ENCODE measurements at regions not wholly inside any gene's neighbourhood (a gene's known extent, or its start where the extent isn't known, plus 50 kb on each side); places are given as distances from the start of the nearest gene placed in this dataset.

GRCh38 chr16:61362585-61362984 lies 673.7 kb downstream of the CDH8 start (continued):
- TF ChIP-seq ZNF462 (CRISPR knock-in tag; IDR thresholded peaks at IDR 0.05) (no peak), ETS1 (IDR thresholded peaks at IDR 0.05) (no peak), EZH2 (IDR thresholded peaks at IDR 0.05; ENCODE audit: low read depth, unreplicated experiment) (no peak), POLR2AphosphoS5 (IDR thresholded peaks at IDR 0.05; ENCODE audit: low read depth) (no peak), JUNB (IDR thresholded peaks at IDR 0.05; ENCODE audit: unreplicated experiment) (no peak), ZNF114 (CRISPR knock-in tag; IDR thresholded peaks at IDR 0.05) (no peak)

GRCh38 chr16:61344791-61345190 lies 691.4 kb downstream of the CDH8 start:
- H3K27me3 ChIP-seq (ENCODE audit: insufficient read depth): no peaks in the 10 kb centered on the region
- no peak overlapping the region for H2AFZ ChIP-seq
- H3K79me2 ChIP-seq (replicated peaks; ENCODE audit: insufficient read depth): no peaks in the 10 kb centered on the region
- H3K36me3 ChIP-seq (ENCODE audit: insufficient read depth): no peaks in the 10 kb centered on the region
- H3K36me3 Mint-ChIP-seq (ENCODE audit: low read depth): no peaks in the 10 kb centered on the region
- no peak overlapping the region for H3K4me2 ChIP-seq
- no peaks in the 10 kb centered on the region for H3K4me1 ChIP-seq (ENCODE audit: insufficient read depth)
- ATAC-seq: no peak
- DNase-seq (ENCODE audit: low spot score): no peak
- no peaks in the 10 kb centered on the region for H3K9me2 ChIP-seq (ENCODE audit: insufficient read depth)
- no peak overlapping the region for H3K4me3 ChIP-seq
- H3K4me1 Mint-ChIP-seq: no peaks in the 10 kb centered on the region
- H3K9me3 Mint-ChIP-seq: no peaks in the 10 kb centered on the region
- peaks cover 2% of the 10 kb centered on the region for H3K27me3 Mint-ChIP-seq (ENCODE audit: insufficient read depth, low read depth, poor library complexity)
- no peak overlapping the region for H3K27ac Mint-ChIP-seq
- no peak overlapping the region for H3K27ac ChIP-seq (ENCODE audit: low read depth)
- H4K20me1 ChIP-seq (replicated peaks; ENCODE audit: insufficient read depth): no peaks in the 10 kb centered on the region
- no peak overlapping the region for H3K4me3 Mint-ChIP-seq
- no peaks in the 10 kb centered on the region for H3F3A ChIP-seq (replicated peaks; ENCODE audit: low read depth)
- TF ChIP-seq ZNF462 (CRISPR knock-in tag; IDR thresholded peaks at IDR 0.05) (no peak), ETS1 (IDR thresholded peaks at IDR 0.05) (no peak), EZH2 (IDR thresholded peaks at IDR 0.05; ENCODE audit: low read depth, unreplicated experiment) (no peak), NANOG (IDR thresholded peaks at IDR 0.05; ENCODE audit: borderline replicate concordance) (no peak), ZNF114 (CRISPR knock-in tag; IDR thresholded peaks at IDR 0.05) (no peak), ZNF331 (CRISPR knock-in tag; IDR thresholded peaks at IDR 0.05; ENCODE audit: low read depth) (no peak)
